Endodermal cell (in vitro differentiated cells): ENCODE measurements at regions not wholly inside any gene's neighbourhood (a gene's known extent, or its start where the extent isn't known, plus 50 kb on each side); places are given as distances from the start of the nearest gene placed in this dataset.

Experiments
- DNase-seq: peaks from one replicate; pipeline ENCODE4 v3.0.0-alpha.2; 2017
- H3K27ac ChIP-seq: 2 replicates; pipeline ENCODE4 v1.5.1; 2013; ENCODE audit warnings: mild to moderate bottlenecking, low read depth, low read length, moderate library complexity
- H3K27me3 ChIP-seq: 2 replicates; pipeline ENCODE4 v1.6.1; 2013; ENCODE audit warnings: mild to moderate bottlenecking, low read length, moderate library complexity; ENCODE audit not compliant: insufficient read depth, control insufficient read depth, poor library complexity, severe bottlenecking
- H3K36me3 ChIP-seq: 2 replicates; pipeline ENCODE4 v1.7.0; 2013; ENCODE audit warnings: mild to moderate bottlenecking, low read length, moderate library complexity; ENCODE audit not compliant: control insufficient read depth, insufficient read depth
- H3K4me1 ChIP-seq: one replicate; pipeline ENCODE4 v1.7.0; 2013; ENCODE audit warnings: low read length; ENCODE audit not compliant: control insufficient read depth, insufficient read depth
- H3K4me3 ChIP-seq: 2 replicates; pipeline ENCODE4 v1.5.1; 2013; ENCODE audit warnings: mild to moderate bottlenecking, low read length, moderate library complexity
- H3K9ac ChIP-seq: 2 replicates; pipeline ENCODE4 v1.6.1; 2013; ENCODE audit warnings: mild to moderate bottlenecking, low read length, moderate library complexity; ENCODE audit not compliant: poor library complexity, severe bottlenecking; ENCODE audit errors: extremely low read depth
- H3K9me3 ChIP-seq: 2 replicates; pipeline ENCODE4 v1.6.1; 2013; ENCODE audit warnings: mild to moderate bottlenecking, low read length, moderate library complexity; ENCODE audit not compliant: control insufficient read depth
- H3K27ac Mint-ChIP-seq: 2 replicates; pipeline ENCODE4 v1.8.0; 2020; ENCODE audit warnings: mixed read lengths
- H3K27me3 Mint-ChIP-seq: 2 replicates; pipeline ENCODE4 v1.8.0; 2021; ENCODE audit warnings: mild to moderate bottlenecking, mixed read lengths; ENCODE audit not compliant: insufficient read depth
- H3K36me3 Mint-ChIP-seq: 2 replicates; pipeline ENCODE4 v1.8.0; 2020; ENCODE audit warnings: low read depth, mixed read lengths
- H3K4me1 Mint-ChIP-seq: 2 replicates; pipeline ENCODE4 v1.8.0; 2020; ENCODE audit warnings: mixed read lengths
- H3K4me3 Mint-ChIP-seq: 2 replicates; pipeline ENCODE4 v1.8.0; 2020; ENCODE audit warnings: mild to moderate bottlenecking, moderate library complexity, mixed read lengths
- H3K9me3 Mint-ChIP-seq: 2 replicates; pipeline ENCODE4 v1.8.0; 2020; ENCODE audit warnings: mild to moderate bottlenecking, mixed read lengths
- CTCF ChIP-seq: fragments of 200-600 bp; sonication (generic); conservative IDR thresholded peaks from 2 replicates; pipeline ENCODE4 v1.5.0; 2021; ENCODE audit warnings: antibody characterized with exemption, mild to moderate bottlenecking
- WGBS, 2 experiments: methylation state at CpG; one replicate each; pipeline versions ENCODE4 v1.1.5 to v1.1.7; 2013; ENCODE audit warnings: missing lambda C conversion rate in 2 of 2, mixed read lengths in 1 of 2; ENCODE audit not compliant: insufficient coverage in 1 of 2, insufficient read length in 1 of 2; 5-methylcytosine and 5-hydroxymethylcytosine counted together

- no peaks in the 10 kb centered on the region for H3K36me3 Mint-ChIP-seq
- Histone ChIP-seq H3K36me3 (no peaks in the 10 kb centered on the region), H3K4me3 (no peak overlapping the region), H3K4me1 (no peaks in the 10 kb centered on the region), H3K9me3 (no peaks in the 10 kb centered on the region), H3K27me3 (peaks cover 6% of the 10 kb centered on the region), H3K9ac (no peak overlapping the region), H3K27ac (no peak overlapping the region)
- H3K4me1 Mint-ChIP-seq, result no peaks in the 10 kb centered on the region
- TF ChIP-seq CTCF, result no peak
- no peak overlapping the region for H3K4me3 Mint-ChIP-seq
- WGBS, 2 experiments, result 91 to 96% methylated on average over 4 of the region's 4 CpGs
- DNase-seq, result no peak
- H3K27me3 Mint-ChIP-seq, result peaks cover 2% of the 10 kb centered on the region
- H3K27ac Mint-ChIP-seq, result no peak overlapping the region
- H3K9me3 Mint-ChIP-seq, result no peaks in the 10 kb centered on the region
Observed at GRCh38 chr1:213871179-213871578, 116.6 kb upstream of the PROX1 start.

GRCh38 chr1:213874789-213875188, 113.0 kb upstream of the PROX1 start:
- Histone ChIP-seq H3K4me1 (peaks cover 11% of the 10 kb centered on the region), H3K4me3 (no peak overlapping the region), H3K9me3 (no peaks in the 10 kb centered on the region), H3K27me3 (peaks cover 6% of the 10 kb centered on the region), H3K27ac (no peak overlapping the region), H3K36me3 (no peaks in the 10 kb centered on the region), H3K9ac (no peak overlapping the region)
- Mint-ChIP-seq H3K4me3 (no peak overlapping the region), H3K27me3 (no peaks in the 10 kb centered on the region), H3K4me1 (peaks cover 13% of the 10 kb centered on the region), H3K36me3 (no peaks in the 10 kb centered on the region), H3K9me3 (no peaks in the 10 kb centered on the region), H3K27ac (no peak overlapping the region)
- 93 to 94% methylated on average over 5 to 7 of the region's 7 CpGs for WGBS, 2 experiments
- TF ChIP-seq CTCF, result no peak
- peak; percentile 3 for DNase-seq

- Histone ChIP-seq H3K27ac (no peak overlapping the region), H3K9ac (no peak overlapping the region), H3K4me3 (no peak overlapping the region), H3K36me3 (no peaks in the 10 kb centered on the region), H3K4me1 (peaks cover 11% of the 10 kb centered on the region), H3K9me3 (no peaks in the 10 kb centered on the region), H3K27me3 (peaks cover 6% of the 10 kb centered on the region)
- no peaks in the 10 kb centered on the region for H3K27me3 Mint-ChIP-seq
- H3K36me3 Mint-ChIP-seq, result no peaks in the 10 kb centered on the region
- H3K4me1 Mint-ChIP-seq, result peaks cover 13% of the 10 kb centered on the region
- no peak for TF ChIP-seq CTCF
- DNase-seq, result peak; percentile 53
- H3K27ac Mint-ChIP-seq, result no peak overlapping the region
- no peaks in the 10 kb centered on the region for H3K9me3 Mint-ChIP-seq
- no peak overlapping the region for H3K4me3 Mint-ChIP-seq
Observed at GRCh38 chr1:213876531-213876930, 111.2 kb upstream of the PROX1 start.
